ENCODE measurements at regions not wholly inside any gene's neighbourhood (a gene's known extent, or its start where the extent isn't known, plus 50 kb on each side); places are given as distances from the start of the nearest gene placed in this dataset.

DNA sequence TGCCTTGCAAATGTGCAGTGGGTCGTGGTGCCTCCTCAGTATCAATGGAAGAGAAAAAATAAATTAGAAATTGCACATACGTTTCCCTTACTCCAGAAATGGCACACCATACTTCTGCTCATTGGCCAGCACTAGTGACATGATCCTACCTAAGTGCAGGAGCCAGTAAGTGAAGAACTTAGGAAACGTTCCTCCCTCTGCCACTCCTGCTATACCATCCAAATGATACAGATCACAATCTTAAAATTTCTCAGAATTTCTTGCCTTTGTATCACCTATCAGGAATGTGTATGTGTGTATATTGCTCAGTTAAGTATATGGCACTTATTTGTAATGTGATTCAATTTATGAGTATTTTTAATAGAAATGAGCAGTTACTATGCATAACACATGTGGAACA, 237.0 kb upstream of the UBE2E3 start:
- TF ChIP-seq, protein P1, sequence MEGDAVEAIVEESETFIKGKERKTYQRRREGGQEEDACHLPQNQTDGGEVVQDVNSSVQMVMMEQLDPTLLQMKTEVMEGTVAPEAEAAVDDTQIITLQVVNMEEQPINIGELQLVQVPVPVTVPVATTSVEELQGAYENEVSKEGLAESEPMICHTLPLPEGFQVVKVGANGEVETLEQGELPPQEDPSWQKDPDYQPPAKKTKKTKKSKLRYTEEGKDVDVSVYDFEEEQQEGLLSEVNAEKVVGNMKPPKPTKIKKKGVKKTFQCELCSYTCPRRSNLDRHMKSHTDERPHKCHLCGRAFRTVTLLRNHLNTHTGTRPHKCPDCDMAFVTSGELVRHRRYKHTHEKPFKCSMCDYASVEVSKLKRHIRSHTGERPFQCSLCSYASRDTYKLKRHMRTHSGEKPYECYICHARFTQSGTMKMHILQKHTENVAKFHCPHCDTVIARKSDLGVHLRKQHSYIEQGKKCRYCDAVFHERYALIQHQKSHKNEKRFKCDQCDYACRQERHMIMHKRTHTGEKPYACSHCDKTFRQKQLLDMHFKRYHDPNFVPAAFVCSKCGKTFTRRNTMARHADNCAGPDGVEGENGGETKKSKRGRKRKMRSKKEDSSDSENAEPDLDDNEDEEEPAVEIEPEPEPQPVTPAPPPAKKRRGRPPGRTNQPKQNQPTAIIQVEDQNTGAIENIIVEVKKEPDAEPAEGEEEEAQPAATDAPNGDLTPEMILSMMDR (IDR thresholded peaks at IDR 0.05): no peak
- no peak for TF ChIP-seq ZFX (IDR thresholded peaks at IDR 0.05; ENCODE audit: borderline replicate concordance)

Measured in 22Rv1 (cell line).